ENCODE measurements at regions not wholly inside any gene's neighbourhood (a gene's known extent, or its start where the extent isn't known, plus 50 kb on each side); places are given as distances from the start of the nearest gene placed in this dataset.
"Not testable (repeated sequence)": the region's sequence is repeated elsewhere in the genome, so short reads cannot be mapped to it uniquely, and the experiment has no call there.

DNA sequence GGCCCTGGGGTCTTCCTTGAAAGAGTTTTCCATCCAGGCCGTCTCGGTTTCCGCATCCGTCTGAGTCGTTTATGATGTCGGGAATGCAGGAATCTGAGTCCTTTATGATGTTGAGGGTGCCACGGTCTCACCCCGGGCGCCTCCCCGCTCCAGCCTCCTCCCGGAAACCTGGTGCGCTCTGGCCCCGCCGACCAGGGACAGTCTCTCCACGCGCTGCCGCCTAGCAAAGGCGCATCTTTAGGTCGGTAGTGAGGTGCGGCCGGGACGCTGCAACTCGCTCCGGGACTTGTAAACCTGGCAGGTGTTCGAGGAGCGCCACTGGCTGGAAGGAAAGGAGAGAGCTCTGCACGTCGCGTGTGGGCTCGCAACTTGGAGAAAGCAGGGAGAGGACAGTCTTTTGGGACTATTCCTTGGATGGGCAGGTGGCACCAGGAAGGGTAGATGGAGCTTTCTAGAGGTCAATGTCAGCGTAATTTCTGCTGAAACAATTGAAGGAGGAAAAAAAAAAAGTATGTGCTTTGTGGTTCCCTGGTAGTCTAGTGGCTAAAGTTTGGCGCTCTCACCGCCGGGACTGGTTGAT is 132.0 kb downstream of the FAM72B start:
- peak; percentile 37 for DNase-seq

GRCh38 chr1:121054928-121055327 is 129.2 kb downstream of the FAM72B start:
- DNase-seq = not testable (repeated sequence)

DNA sequence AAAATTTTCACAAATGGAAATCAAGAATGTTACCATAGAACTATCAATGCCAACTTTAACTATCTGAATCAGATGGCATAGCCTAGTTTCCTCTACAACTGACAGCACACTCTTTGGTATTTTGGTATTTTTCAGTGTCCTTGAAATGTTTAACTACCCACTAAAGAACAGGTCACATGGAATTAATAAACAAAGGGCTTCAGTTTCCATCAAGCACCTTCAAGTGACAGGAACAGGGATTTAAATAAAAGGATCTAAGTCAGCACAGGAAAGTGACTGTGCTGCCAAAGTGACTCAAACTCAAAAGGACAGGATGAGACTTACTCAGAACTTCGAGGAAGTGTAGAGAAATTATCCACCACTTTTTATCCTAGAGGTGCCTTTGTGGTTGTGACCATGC is 117.2 kb downstream of the FAM72B start:
- not testable (repeated sequence) for DNase-seq

DNA sequence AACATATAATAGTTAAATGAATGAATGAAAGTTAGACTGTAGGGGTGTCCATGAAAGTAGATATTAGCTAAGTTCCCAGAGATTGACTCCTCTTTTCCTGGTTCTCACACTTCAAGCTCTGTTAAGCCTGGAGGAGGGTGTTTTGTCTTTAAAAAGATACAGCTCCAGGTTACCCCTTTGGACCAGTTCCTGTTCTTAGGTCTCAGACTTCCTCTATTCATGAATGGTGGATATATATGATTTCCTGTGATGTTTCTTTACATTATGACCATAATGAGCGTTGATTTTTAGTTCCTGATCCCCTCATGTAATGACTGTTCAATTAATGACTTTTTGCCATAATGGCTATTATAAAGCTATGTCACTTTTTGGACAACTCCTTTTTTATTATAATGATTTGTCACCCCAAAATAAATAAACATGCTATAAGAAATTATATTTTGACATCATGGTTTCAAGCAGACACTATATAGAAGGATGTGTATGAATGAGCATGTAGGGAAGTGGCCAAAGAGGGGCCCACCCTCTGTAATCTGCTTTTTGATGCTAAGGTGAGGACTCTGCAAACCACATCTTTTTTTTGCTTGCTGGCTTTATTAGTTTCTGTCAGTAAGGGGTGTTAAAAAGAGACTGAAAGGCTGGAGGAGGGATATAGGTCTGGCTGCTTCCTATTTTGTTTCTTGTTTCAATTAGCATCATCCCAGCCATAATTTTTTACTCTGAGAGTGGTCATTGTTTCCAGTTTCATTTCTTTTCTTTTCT is 115.2 kb downstream of the FAM72B start:
- DNase-seq = not testable (repeated sequence)

DNA sequence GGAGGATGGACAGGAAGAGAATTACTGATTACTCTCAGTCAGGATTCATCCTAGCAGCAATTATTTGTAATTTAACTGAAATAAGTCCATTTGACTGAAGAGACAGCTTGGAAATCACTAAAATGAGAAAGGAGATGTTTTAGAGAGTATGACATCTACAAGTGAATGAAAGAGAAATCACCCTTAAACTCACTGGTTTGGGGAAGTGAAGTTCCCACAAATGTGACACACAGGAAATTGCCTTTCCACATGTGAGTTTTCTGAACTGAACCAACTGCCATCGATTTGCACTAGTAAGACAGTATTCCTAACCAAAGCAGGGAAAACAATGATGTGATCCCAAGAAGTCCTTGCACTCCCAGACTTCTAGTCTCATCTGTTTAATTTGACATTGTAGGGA is 110.3 kb downstream of the FAM72B start:
- DNase-seq = not testable (repeated sequence)

DNA sequence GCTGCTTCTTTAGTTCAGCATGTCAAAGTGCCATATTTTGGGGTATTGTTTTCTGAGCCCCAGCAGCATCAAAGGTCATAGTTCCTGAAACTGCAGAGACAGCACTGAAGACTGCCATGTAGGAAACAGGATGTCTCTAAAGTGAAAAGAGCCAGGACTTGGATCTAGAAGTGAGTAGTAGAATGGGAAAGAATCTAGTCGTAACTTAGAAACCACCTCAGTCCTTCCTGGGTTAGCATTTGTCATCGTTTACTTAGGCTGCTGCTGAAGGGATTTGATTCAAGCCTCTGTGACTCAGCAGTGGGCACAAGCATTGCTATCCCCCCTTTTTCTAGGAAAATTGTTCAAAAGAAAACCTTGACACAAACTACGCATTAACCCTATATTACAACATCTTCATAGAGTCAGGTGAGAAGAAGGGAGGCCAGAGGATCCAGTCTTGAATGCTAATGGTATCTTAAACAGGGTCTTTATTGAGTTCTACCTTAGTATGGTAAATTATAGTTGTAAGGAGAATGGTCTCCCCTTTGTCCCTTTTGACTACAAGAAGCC is 108.8 kb downstream of the FAM72B start:
- DNase-seq = not testable (repeated sequence)

DNA sequence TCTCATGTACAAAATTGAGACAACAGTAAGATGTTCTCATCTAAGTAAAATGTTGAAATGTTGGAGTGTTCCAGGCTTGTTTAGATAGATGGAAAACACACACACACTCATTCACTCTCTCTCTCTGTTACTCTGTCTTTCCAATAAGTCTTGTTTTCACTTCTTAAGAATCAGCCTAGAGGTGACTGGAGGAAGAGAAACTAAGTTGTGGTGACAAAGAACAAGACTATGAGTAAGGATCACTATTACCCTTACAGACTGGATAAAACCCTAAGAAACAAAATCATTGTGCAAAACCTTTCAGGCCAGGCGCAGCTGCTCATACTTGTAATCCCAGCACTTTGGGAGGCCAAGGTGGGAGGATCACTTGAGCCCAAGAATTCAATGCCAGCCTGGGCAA is 107.5 kb downstream of the FAM72B start:
- not testable (repeated sequence) for DNase-seq

GRCh38 chr1:121079655-121080054 is 104.5 kb downstream of the FAM72B start:
- not testable (repeated sequence) for DNase-seq

- DNase-seq = not testable (repeated sequence)
Measured at GRCh38 chr1:121080197-121080903, 103.8 kb downstream of the FAM72B start.

DNA sequence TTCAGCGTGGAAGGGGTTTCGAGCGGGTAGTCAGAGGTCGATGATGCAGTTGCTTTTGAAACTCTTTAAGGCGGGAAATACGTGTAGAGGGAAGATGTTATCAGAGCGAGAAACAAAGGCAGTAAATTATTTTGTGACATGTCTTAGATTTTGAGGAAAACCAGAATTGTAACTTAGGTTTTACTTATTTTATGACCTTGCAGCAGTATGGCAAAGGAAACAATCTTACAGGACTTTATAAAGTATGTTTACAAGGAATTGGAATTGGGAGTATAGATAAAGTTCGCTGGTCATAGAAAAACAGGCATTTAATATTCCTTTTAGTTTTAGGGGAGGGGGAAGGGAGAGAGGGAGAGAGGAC is 103.3 kb downstream of the FAM72B start:
- not testable (repeated sequence) for DNase-seq

DNA sequence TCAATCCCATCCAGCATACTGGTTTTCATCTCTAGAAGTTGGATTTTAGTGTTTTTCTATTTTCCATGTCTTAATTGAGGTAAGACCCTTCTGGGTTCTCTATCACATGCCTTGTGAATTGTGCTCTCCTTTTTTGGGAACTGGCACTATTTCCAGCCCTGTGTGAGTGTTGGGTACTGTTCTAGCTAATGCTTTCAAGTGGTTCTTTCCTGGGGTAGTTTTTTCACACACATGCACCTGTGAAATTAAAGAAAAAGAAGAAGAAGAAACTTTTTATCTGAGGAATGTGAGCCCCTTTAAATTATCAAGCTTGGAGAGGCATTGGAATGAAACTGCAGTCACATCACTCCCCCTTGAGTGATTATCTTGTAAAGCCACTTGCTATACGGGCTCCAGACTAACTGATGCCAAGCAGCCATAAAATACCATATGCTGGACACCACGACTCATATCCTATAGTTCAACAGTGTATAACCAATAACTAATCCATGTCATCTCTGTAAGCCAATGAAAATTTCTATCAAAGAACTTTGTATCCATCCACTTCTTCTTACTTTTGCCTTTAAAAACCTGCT is 102.4 kb downstream of the FAM72B start:
- not testable (repeated sequence) for DNase-seq

GRCh38 chr1:121082995-121083394 is 101.1 kb downstream of the FAM72B start:
- not testable (repeated sequence) for DNase-seq

DNA sequence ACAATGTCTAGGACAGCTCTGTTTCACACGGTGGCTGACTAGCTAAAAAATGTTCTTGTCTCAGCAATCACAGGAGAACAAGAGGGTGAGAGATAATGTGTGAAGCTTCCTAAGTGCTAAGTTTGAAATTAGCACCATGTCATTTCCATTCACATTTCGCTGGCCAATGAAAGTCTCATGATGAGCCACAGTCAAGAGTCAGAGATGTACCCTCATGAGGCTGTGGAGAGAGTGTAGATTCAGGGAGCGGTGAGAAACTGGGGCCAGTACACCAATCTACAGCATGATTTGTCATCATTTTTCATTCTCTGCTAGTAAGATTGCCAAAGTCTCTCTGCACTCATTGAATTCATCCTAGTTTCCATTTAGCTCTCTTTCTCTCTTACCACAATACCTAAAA is 97.9 kb downstream of the FAM72B start:
- not testable (repeated sequence) for DNase-seq

- not testable (repeated sequence) for DNase-seq
Measured at GRCh38 chr1:121087221-121087620, 96.9 kb downstream of the FAM72B start.

- not testable (repeated sequence) for DNase-seq
Measured at GRCh38 chr1:121088568-121088967, 95.6 kb downstream of the FAM72B start.

DNA sequence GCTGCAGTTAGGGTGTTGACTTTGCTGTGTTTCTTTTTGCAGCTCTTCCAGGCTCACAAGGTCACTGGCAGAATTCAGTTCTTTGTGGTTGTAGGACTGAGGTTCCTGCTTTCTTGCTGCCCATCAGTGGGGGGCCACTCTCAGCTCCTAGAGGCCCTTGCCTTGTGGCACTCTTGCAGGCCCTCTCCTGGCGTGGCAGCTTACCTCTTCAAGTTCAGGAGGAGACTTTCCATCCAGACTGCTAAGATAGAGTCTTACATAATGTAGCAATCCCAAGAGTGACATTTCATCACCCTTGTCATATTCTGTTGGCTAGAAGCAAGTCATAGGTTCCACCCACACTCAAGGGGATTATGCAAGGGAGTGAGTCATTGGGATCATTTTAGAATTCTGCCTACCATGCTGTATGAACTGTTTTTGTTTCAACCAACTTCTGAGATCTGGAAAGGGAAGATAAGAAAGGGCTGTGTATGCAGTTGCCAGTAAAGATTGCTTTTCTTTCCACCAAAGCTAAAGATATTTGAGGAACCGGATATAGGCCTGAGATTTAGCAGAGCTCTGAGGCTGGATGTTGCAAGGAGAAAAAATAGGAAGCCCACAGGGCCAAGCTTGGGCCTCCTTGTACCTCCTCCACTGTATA is 91.7 kb downstream of the FAM72B start:
- not testable (repeated sequence) for DNase-seq

- DNase-seq = not testable (repeated sequence)
Measured at GRCh38 chr1:121095014-121095413, 89.1 kb downstream of the FAM72B start.

DNA sequence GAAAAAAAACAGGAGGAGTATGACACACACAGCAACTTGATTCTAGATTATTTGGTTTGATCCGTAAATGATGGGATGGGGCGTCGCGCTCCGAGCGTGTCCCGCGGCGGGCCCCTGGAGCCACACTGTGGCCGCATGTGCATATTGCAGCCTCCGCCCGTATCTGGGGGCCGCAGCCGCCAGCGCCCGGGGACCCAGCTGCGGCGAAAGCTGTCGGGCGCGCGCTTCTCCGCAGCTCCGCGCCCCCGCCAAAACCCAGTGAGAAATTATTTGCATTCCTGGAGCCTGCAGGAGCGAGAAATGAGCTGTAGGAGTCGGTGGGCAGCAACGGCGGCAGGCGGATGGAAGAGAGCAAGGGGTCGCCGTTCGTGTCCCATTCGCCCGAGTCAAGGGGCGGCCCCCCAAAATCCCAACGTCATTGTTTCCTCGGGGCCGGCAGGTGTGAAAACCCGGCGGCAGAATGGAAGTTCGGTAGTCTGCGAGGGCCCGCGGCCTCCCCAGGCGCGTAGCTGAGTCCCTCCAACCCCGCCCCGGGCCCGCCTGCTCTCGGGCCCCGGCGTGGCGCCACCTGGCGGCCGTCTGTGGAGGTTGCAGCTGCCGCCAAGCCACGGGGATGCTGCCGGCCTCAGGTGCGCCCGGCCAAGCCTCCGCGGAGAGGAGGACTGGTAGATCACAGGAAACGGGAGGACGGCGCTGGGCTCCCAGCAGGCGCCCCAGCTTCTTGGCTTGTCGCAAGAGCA is 86.8 kb downstream of the FAM72B start:
- peak; percentile 78 for DNase-seq

DNA sequence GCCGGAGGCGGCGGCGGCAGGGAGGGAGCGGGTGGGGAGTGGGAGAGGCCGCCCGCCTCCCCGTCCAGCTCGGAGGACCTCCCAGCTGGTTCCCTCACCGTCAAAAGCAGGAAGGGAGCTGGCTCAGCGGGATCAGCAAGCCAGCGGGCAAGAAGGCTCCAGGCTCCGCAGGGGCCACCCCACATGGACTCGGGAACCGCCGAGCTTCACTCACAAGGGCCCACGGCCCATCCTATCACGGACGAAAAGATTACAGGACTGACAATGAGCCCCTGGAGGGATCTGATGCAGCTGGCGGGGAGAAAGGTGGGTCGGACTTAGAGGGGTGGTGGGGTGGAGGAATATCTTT is 86.3 kb downstream of the FAM72B start:
- DNase-seq = peak; percentile 63

DNA sequence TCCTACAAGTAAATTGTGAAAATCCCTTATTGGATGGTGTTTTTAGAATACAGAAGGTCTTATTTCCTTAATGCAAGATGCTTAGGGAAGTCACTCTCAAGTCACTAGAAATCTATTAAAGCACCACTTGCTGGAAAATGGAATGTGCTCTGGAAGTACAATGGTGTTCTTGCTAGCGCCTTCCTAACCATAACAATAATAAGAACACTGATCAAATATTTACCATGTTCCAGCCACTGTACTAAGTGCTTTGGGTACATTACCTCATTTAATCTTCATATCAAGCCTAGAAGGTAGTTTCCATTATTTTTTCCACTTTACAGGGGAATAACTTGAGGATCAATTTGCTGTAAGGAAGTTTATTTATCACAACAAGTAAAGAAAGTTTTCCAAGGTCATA is 75.1 kb downstream of the FAM72B start:
- not testable (repeated sequence) for DNase-seq

- peak; percentile 17 for DNase-seq
Measured at GRCh38 chr1:121116522-121117297, 67.4 kb downstream of the FAM72B start.
